GM18858 (cell line): ENCODE measurements at regions not wholly inside any gene's neighbourhood (a gene's known extent, or its start where the extent isn't known, plus 50 kb on each side); places are given as distances from the start of the nearest gene placed in this dataset.

ENCODE experiments used
- ATAC-seq: cut with Tn5 transposase; IDR thresholded peaks from one replicate; pipeline ENCODE4 v1.9.1; 2021; ENCODE audit not compliant: unreplicated experiment

DNA sequence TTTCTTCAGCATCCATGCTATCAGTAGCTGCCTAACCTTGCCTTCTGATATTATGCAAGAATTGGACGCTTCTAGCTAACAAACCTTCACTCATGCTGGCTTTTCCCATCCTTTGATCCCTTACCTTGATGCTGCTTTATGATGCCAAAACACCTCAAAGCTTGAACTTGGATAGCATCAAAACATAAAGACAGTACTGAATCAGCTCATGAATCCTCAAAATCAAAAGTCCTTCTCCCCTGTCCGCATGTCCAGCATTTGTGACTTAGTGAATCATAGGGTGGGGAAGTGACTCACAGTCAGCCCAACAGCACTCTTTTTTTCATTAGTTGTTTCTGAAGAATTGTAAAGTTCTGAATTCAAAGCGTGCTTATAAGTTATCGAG lies 89.5 kb upstream of the PIK3CG start:
- no peak for ATAC-seq

GRCh38 chr7:106775975-106776607 lies 89.0 kb upstream of the PIK3CG start:
- ATAC-seq = no peak

DNA sequence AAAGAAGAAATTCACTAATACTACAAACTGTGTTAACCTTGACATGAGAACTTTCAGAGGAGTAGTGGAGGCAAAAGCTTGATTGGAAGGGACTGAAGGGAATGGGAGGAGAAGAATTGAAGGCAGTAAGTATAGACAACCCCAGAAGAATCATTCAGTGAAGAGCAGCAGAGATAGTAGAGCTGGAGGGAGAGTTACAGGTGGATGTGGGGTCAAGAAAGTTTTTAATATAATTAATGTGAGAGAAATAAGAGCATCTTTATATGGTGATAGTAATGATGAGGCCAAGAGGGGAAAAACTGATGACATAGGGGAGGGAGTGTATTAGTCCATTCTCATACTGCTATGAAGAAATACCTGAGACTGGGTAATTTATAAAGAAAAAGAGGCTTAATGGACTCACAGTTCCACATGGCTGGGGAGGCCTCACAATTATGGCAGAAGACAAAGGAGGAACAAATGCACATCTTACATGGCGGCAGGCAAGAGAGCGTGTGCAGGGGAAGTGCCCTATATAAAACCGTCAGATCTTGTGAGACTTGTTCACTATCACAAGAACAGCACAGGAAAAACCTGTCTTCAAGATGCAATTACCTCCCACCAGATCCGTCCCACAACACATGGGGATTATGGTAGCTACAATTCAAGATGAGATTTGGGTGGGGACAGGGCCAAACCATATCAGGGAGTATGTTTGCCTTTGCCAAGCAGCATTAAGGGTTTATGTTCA lies 88.3 kb upstream of the PIK3CG start:
- no peak for ATAC-seq

DNA sequence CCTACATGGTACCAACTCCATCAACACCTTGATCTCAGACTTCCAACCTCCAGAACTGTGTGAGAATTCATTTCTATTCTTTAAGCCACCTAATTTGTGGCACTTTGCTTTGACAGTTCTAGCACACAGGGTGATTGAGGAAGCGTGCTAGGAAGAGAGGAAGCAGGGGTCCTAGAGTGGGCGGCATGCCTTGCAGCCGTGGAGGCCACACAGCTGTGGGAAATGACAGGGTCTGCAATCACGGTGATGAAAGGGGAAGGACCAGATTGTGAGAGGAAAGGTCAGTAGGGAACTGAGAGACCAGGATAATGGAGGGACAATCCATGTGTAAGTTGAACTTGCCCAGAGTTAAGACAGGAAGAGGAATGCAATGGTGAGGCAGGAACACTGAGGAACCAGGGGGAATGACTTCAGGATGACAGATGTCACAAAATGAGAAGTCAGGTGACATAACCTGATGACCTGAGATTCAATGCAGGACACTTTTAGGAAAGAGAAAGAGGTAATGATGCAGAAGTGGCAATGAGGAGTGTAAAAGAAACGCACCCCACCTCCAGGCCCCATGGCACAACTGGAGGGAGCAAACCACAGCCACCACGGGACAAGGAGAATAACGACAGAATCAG lies 87.3 kb upstream of the PIK3CG start:
- ATAC-seq = no peak

DNA sequence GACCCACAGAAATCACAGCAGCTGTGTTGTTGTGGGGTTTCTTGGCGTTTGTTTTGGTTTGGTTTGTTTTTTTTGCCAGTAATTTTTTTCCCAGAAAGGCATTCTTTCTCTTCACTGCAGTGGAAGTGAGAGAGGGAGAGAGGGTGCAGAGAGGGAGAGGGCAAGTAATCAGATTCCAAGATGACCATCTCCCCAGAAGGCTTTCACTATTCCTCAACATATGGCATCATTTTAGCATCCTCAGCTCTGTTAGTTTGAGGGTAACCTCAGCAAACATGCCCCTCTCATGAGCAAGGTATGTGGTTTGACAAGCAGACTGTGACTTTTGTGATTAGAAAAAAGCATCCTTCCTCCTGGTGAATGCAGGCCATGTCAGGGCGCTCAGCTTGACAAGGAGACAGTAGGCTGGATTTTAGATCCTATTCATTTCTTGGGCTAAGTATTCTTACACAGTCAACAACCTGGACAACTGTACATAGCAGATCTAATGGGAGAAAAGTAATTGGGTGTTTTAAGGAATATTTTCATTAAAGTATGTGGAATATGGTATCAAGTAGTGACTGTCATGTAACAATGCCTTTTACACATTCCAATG lies 86.3 kb upstream of the PIK3CG start:
- ATAC-seq = no peak

DNA sequence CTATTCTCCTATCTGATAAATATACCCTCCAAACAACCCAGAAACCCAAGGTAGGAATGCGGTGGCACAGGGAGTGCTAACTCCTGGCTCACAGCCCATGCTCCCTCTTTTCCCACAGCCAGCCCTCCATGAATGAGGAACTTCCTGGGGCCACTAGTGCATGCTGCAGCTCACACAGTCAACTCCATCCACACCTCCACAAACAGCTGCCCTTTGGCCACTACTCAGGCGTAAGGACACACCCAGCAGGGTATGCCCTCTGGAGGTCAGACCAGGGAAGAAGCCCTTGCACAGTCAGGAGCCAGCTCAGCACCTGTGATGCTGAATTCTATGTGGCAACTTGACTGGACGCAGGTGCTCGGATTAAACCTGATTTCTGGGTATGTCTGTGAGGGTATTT lies 85.2 kb upstream of the PIK3CG start:
- ATAC-seq = no peak

GRCh38 chr7:106781007-106781406 lies 84.1 kb upstream of the PIK3CG start:
- ATAC-seq = no peak

DNA sequence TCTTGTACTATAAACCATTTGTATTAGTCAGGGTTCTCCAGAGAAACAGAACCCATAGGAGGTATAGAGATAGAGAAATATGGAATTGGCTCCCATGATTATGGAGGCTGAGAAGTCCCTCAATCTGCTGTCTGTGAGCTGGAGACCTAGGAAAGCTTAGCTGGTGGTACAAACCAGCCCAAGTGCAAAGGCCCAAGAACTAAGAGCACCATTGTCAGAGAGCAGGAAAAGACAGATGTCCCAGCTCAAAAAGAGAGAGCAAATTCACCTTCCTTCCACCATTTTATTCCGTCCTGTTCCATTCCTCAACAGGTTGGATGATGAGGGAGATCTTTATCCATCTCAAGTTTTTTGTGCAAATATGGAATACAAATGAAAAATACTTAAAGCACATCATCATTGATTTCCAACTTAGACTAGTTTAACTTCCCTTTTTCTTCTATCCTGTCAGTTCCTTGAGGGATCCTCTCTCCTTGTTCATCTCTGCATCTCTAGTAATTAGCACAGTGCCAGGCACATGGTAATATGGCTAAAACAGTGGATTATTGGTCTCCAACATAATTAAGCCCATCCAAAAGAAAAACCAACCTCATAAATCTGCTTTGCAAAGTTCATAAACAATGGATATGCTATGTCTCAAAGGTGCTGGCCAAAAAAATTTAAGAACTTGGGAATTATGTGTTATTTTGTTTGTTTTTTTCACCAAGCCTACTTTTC lies 83.1 kb upstream of the PIK3CG start:
- no peak for ATAC-seq

- ATAC-seq = no peak
Measured at GRCh38 chr7:106783286-106783685, 81.8 kb upstream of the PIK3CG start.

GRCh38 chr7:106788637-106789036 lies 76.4 kb upstream of the PIK3CG start:
- ATAC-seq = no peak

GRCh38 chr7:106791526-106791925 lies 73.6 kb upstream of the PIK3CG start:
- no peak for ATAC-seq

- no peak for ATAC-seq
Measured at GRCh38 chr7:106792233-106792926, 72.7 kb upstream of the PIK3CG start.

- no peak for ATAC-seq
Measured at GRCh38 chr7:106793015-106793975, 71.8 kb upstream of the PIK3CG start.

DNA sequence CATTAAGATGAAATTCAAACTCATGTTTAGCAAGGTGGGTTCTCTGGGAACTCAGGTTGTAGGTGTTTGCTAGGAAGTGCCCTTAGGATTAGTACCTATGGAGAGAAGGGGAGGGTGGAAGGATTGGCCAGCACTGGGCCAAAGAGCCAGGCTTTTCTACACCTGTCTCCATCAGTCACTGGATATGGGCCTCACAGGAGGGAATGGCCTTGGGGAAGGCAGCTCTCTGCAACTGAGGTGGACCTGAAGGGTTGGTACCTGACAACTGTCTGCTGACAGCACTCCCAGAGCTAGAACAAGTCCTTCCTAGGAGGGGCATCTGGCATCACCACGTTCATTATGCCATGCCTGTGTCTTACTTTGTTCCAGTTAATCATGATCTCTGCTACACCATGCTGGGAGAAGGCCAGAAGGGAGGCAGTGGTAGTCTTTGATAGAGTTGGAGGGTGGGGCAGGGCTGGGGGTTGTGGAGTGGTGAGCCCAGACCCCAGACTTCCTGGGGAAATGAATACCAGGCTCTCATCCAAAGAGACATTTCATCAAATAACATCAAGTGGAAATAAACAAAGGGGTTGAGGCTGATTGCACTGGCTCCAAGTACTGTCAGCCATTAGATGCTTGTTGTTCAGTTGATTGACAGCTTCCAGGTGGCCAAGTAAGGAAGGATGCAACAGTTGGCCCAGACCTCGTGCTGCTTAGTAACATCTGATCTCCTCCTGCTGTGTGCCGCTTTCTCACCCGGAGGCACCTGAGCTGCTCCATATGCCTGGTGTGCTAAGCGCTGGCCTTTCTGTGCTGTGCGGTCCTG lies 70.6 kb upstream of the PIK3CG start:
- no peak for ATAC-seq

GRCh38 chr7:106795084-106795876 lies 69.8 kb upstream of the PIK3CG start:
- no peak for ATAC-seq

DNA sequence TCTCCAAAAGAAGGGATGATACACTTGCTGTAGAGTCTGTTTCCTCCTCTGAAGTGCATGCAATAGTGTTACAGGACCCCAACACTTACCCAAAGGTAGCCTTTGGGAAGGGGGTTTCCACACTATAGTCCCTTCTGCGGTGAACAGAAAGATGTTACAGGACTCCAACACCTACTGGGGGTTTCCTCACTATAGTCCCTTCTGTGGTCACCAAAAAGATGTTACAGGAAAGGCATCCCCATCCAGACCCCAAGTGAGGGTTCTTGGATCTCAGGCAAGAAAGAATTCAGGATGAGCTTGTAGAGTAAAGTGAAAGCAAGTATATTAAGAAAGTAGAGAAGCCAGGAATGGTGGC lies 69.2 kb upstream of the PIK3CG start:
- no peak for ATAC-seq

DNA sequence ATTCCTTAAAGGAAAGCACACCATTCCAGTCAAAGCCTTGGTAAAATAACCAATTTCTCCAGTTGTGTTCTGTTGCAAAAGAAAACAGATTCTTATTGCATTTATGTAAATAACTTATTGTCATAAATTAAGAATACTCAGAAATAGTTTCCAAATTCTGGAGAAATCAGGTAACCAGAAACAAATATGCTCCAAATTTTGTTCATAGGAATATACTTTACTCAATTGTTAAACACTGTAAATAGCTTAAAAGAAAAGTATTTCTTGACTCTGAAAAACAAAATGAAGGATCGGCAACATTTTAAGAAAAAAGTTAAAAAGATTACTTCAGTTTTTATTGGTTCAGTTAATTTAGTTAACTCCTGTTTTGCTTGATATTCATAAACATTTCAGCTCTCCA lies 67.1 kb upstream of the PIK3CG start:
- ATAC-seq = no peak

- no peak for ATAC-seq
Measured at GRCh38 chr7:106802589-106802988, 62.5 kb upstream of the PIK3CG start.
